GM23338 (cell line): ENCODE measurements at regions not wholly inside any gene's neighbourhood (a gene's known extent, or its start where the extent isn't known, plus 50 kb on each side); places are given as distances from the start of the nearest gene placed in this dataset.

Experiments
- ATAC-seq: fragments of 200-7000 bp; cut with Tn5 transposase; 3 replicates; pipeline ENCODE4 v1.9.1; 2020
- DNase-seq: peaks from one replicate; pipeline ENCODE4 v3.0.0-alpha.2; 2015; ENCODE audit warnings: low spot score
- H2AFZ ChIP-seq: fragments of 200-600 bp; sonication (generic); 2 replicates; pipeline ENCODE4 v1.8.0; 2016; ENCODE audit warnings: antibody characterized with exemption, mild to moderate bottlenecking, moderate library complexity
- H3F3A ChIP-seq: fragments of 200-600 bp; sonication (generic); replicated peaks from 2 replicates; pipeline ENCODE4 v1.8.0; 2017; ENCODE audit warnings: antibody characterized with exemption, mixed run types, low read depth
- H3K27ac ChIP-seq: fragments of 200-600 bp; sonication (generic); 2 replicates; pipeline ENCODE4 v1.6.1; 2016; ENCODE audit warnings: low read depth
- H3K27me3 ChIP-seq: fragments of 200-600 bp; sonication (generic); 2 replicates; pipeline ENCODE4 v1.8.0; 2016; ENCODE audit warnings: mild to moderate bottlenecking, mixed run types, moderate library complexity; ENCODE audit not compliant: insufficient read depth
- H3K36me3 ChIP-seq: fragments of 200-600 bp; sonication (generic); 2 replicates; pipeline ENCODE4 v1.8.0; 2016; ENCODE audit warnings: mild to moderate bottlenecking; ENCODE audit not compliant: insufficient read depth
- H3K4me1 ChIP-seq: fragments of 200-600 bp; sonication (generic); 2 replicates; pipeline ENCODE4 v1.8.0; 2016; ENCODE audit warnings: mild to moderate bottlenecking, moderate library complexity; ENCODE audit not compliant: insufficient read depth
- H3K4me2 ChIP-seq: fragments of 200-600 bp; sonication (generic); 2 replicates; pipeline ENCODE4 v1.7.1; 2017; ENCODE audit warnings: mixed run types
- H3K4me3 ChIP-seq: fragments of 200-600 bp; sonication (generic); 2 replicates; pipeline ENCODE4 v1.6.1; 2016; ENCODE audit warnings: mixed run types
- H3K79me2 ChIP-seq: fragments of 200-600 bp; sonication (generic); replicated peaks from 2 replicates; pipeline ENCODE4 v1.8.0; 2017; ENCODE audit warnings: mild to moderate bottlenecking; ENCODE audit not compliant: insufficient read depth
- H3K9me2 ChIP-seq: fragments of 200-600 bp; sonication (generic); 2 replicates; pipeline ENCODE4 v1.8.0; 2017; ENCODE audit not compliant: insufficient read depth
- H4K20me1 ChIP-seq: fragments of 200-600 bp; sonication (generic); replicated peaks from 2 replicates; pipeline ENCODE4 v1.8.0; 2017; ENCODE audit warnings: mild to moderate bottlenecking; ENCODE audit not compliant: insufficient read depth
- H3K27ac Mint-ChIP-seq: 2 replicates; pipeline ENCODE4 v1.8.0; 2020; ENCODE audit warnings: inconsistent platforms, mild to moderate bottlenecking, moderate library complexity, mixed read lengths
- H3K27me3 Mint-ChIP-seq: 3 replicates; pipeline ENCODE4 v1.8.0; 2022; ENCODE audit warnings: low read depth, mild to moderate bottlenecking, moderate library complexity, mixed read lengths, inconsistent platforms; ENCODE audit not compliant: insufficient read depth, poor library complexity
- H3K36me3 Mint-ChIP-seq: 3 replicates; pipeline ENCODE4 v1.8.0; 2021; ENCODE audit warnings: low read depth, mild to moderate bottlenecking, inconsistent platforms, moderate library complexity, mixed read lengths
- H3K4me1 Mint-ChIP-seq: 3 replicates; pipeline ENCODE4 v1.8.0; 2020; ENCODE audit warnings: mild to moderate bottlenecking, inconsistent platforms, mixed read lengths
- H3K4me3 Mint-ChIP-seq: 3 replicates; pipeline ENCODE4 v1.8.0; 2021; ENCODE audit warnings: moderate library complexity, mild to moderate bottlenecking, inconsistent platforms, mixed read lengths
- H3K9me3 Mint-ChIP-seq: 3 replicates; pipeline ENCODE4 v1.8.0; 2020; ENCODE audit warnings: moderate library complexity, mild to moderate bottlenecking, inconsistent platforms, mixed read lengths
- CREB1 ChIP-seq: fragments of 250-450 bp; sonication (Bioruptor Pico); IDR thresholded peaks from 2 replicates; pipeline ENCODE4 v1.5.0; 2020; ENCODE audit warnings: low read depth, mild to moderate bottlenecking, moderate library complexity
- EZH2 ChIP-seq: fragments of 200-600 bp; sonication (generic); IDR thresholded peaks from one replicate; pipeline ENCODE4 v1.8.0; 2017; ENCODE audit warnings: antibody characterized with exemption, mild to moderate bottlenecking, low read depth; ENCODE audit not compliant: unreplicated experiment
- EZH2phosphoT487 ChIP-seq: fragments of 200-600 bp; sonication (generic); IDR thresholded peaks from one replicate; pipeline ENCODE4 v1.8.1; 2018; ENCODE audit warnings: antibody characterized with exemption; ENCODE audit not compliant: unreplicated experiment
- JUNB ChIP-seq: IDR thresholded peaks from one replicate; pipeline ENCODE4 v1.6.1; 2016; ENCODE audit warnings: antibody characterized with exemption; ENCODE audit not compliant: unreplicated experiment
- NANOG ChIP-seq: IDR thresholded peaks from 2 replicates; pipeline ENCODE4 v1.6.1; 2016; ENCODE audit warnings: antibody characterized with exemption, borderline replicate concordance
- POLR2AphosphoS5 ChIP-seq: IDR thresholded peaks from 2 replicates; pipeline ENCODE4 v1.6.1; 2016; ENCODE audit warnings: antibody characterized with exemption, low read depth
- STAT1 ChIP-seq: IDR thresholded peaks from one replicate; pipeline ENCODE4 v1.6.1; 2016; ENCODE audit warnings: antibody characterized with exemption; ENCODE audit not compliant: unreplicated experiment
- ZNF114 ChIP-seq: fragments of 250-450 bp; sonication (Bioruptor Pico); IDR thresholded peaks from 2 replicates; pipeline ENCODE4 v1.5.0; 2020; ENCODE audit warnings: mild to moderate bottlenecking, moderate library complexity
- ZNF331 ChIP-seq: fragments of 250-450 bp; sonication (Bioruptor Pico); IDR thresholded peaks from 2 replicates; pipeline ENCODE4 v1.5.0; 2020; ENCODE audit warnings: low read depth, mild to moderate bottlenecking, moderate library complexity
- TF ChIP-seq, protein P1 (sequence below): IDR thresholded peaks from one replicate; pipeline ENCODE4 v1.6.1; 2018; ENCODE audit warnings: antibody characterized with exemption; ENCODE audit not compliant: unreplicated experiment
- TF ChIP-seq, protein P2 (sequence below): IDR thresholded peaks from 2 replicates; pipeline ENCODE4 v1.6.1; 2016; ENCODE audit warnings: antibody characterized with exemption
- TF ChIP-seq, protein P3 (sequence below), 2 experiments: fragments of 200-600 bp in 1 of 2; sonication (generic) in 1 of 2; conservative IDR thresholded peaks; 2 replicates each; pipeline versions ENCODE4 v1.5.1 to v1.6.1; 2016 to 2017; ENCODE audit warnings: antibody characterized with exemption in 2 of 2, low read depth in 2 of 2, mild to moderate bottlenecking in 2 of 2, moderate library complexity in 1 of 2
- TF ChIP-seq, protein P4 (sequence below): fragments of 250-450 bp; sonication (Bioruptor Pico); IDR thresholded peaks from 2 replicates; pipeline ENCODE4 v1.5.0; 2020; ENCODE audit warnings: mild to moderate bottlenecking, moderate library complexity

DNA sequence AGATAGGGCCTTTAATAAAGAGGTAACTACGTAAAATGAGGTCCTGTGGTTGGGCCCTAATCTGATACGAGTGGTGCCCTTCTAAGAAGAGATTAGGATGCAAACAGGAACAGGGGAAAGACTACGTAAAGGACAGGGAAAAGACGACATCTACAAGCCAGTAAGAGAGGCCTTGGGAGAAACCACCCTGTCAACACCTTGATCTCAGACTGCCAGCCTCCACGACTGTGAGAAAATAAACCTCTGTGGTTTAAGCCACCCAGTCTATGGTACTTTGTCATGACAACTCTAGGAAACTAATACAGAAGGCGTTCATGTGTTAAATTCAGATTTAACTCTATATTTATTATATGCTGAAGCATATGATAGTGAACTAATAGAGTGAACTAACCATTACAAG, 566.3 kb downstream of the UQCRFS1 start:
- Mint-ChIP-seq H3K27me3 (no peaks in the 10 kb centered on the region), H3K27ac (no peak overlapping the region), H3K4me1 (peaks cover 16% of the 10 kb centered on the region), H3K36me3 (peaks cover 2% of the 10 kb centered on the region; the same call in 1 of the 3 replicates), H3K9me3 (no peaks in the 10 kb centered on the region), H3K4me3 (no peak overlapping the region)
- Histone ChIP-seq H3K4me3 (no peak overlapping the region), H3K4me1 (0 out of 2 replicates have a peak, but pooled peaks cover 4% of the 10 kb centered on the region), H3F3A (no peaks in the 10 kb centered on the region), H3K36me3 (no peaks in the 10 kb centered on the region), H4K20me1 (no peaks in the 10 kb centered on the region), H3K27me3 (no peaks in the 10 kb centered on the region), H3K4me2 (no peak overlapping the region), H2AFZ (no peak overlapping the region), H3K79me2 (no peaks in the 10 kb centered on the region), H3K9me2 (no peaks in the 10 kb centered on the region), H3K27ac (no peak overlapping the region)
- DNase-seq (no peak), ATAC-seq (no peak)
- TF ChIP-seq ZNF114 (CRISPR knock-in tag) (no peak), ZNF331 (no peak), EZH2 (no peak), EZH2phosphoT487 (no peak), STAT1 (no peak), POLR2AphosphoS5 (no peak), CREB1 (CRISPR knock-in tag) (no peak), JUNB (no peak), NANOG (no peak)
- TF ChIP-seq, protein P1, sequence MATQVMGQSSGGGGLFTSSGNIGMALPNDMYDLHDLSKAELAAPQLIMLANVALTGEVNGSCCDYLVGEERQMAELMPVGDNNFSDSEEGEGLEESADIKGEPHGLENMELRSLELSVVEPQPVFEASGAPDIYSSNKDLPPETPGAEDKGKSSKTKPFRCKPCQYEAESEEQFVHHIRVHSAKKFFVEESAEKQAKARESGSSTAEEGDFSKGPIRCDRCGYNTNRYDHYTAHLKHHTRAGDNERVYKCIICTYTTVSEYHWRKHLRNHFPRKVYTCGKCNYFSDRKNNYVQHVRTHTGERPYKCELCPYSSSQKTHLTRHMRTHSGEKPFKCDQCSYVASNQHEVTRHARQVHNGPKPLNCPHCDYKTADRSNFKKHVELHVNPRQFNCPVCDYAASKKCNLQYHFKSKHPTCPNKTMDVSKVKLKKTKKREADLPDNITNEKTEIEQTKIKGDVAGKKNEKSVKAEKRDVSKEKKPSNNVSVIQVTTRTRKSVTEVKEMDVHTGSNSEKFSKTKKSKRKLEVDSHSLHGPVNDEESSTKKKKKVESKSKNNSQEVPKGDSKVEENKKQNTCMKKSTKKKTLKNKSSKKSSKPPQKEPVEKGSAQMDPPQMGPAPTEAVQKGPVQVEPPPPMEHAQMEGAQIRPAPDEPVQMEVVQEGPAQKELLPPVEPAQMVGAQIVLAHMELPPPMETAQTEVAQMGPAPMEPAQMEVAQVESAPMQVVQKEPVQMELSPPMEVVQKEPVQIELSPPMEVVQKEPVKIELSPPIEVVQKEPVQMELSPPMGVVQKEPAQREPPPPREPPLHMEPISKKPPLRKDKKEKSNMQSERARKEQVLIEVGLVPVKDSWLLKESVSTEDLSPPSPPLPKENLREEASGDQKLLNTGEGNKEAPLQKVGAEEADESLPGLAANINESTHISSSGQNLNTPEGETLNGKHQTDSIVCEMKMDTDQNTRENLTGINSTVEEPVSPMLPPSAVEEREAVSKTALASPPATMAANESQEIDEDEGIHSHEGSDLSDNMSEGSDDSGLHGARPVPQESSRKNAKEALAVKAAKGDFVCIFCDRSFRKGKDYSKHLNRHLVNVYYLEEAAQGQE, result no peak
- TF ChIP-seq, protein P2, sequence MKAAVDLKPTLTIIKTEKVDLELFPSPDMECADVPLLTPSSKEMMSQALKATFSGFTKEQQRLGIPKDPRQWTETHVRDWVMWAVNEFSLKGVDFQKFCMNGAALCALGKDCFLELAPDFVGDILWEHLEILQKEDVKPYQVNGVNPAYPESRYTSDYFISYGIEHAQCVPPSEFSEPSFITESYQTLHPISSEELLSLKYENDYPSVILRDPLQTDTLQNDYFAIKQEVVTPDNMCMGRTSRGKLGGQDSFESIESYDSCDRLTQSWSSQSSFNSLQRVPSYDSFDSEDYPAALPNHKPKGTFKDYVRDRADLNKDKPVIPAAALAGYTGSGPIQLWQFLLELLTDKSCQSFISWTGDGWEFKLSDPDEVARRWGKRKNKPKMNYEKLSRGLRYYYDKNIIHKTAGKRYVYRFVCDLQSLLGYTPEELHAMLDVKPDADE, result no peak
- TF ChIP-seq, protein P3, sequence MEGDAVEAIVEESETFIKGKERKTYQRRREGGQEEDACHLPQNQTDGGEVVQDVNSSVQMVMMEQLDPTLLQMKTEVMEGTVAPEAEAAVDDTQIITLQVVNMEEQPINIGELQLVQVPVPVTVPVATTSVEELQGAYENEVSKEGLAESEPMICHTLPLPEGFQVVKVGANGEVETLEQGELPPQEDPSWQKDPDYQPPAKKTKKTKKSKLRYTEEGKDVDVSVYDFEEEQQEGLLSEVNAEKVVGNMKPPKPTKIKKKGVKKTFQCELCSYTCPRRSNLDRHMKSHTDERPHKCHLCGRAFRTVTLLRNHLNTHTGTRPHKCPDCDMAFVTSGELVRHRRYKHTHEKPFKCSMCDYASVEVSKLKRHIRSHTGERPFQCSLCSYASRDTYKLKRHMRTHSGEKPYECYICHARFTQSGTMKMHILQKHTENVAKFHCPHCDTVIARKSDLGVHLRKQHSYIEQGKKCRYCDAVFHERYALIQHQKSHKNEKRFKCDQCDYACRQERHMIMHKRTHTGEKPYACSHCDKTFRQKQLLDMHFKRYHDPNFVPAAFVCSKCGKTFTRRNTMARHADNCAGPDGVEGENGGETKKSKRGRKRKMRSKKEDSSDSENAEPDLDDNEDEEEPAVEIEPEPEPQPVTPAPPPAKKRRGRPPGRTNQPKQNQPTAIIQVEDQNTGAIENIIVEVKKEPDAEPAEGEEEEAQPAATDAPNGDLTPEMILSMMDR (conservative IDR thresholded peaks at IDR 0.05; ENCODE audit: low read depth in 2 of 2), result no peak
- TF ChIP-seq, protein P4, sequence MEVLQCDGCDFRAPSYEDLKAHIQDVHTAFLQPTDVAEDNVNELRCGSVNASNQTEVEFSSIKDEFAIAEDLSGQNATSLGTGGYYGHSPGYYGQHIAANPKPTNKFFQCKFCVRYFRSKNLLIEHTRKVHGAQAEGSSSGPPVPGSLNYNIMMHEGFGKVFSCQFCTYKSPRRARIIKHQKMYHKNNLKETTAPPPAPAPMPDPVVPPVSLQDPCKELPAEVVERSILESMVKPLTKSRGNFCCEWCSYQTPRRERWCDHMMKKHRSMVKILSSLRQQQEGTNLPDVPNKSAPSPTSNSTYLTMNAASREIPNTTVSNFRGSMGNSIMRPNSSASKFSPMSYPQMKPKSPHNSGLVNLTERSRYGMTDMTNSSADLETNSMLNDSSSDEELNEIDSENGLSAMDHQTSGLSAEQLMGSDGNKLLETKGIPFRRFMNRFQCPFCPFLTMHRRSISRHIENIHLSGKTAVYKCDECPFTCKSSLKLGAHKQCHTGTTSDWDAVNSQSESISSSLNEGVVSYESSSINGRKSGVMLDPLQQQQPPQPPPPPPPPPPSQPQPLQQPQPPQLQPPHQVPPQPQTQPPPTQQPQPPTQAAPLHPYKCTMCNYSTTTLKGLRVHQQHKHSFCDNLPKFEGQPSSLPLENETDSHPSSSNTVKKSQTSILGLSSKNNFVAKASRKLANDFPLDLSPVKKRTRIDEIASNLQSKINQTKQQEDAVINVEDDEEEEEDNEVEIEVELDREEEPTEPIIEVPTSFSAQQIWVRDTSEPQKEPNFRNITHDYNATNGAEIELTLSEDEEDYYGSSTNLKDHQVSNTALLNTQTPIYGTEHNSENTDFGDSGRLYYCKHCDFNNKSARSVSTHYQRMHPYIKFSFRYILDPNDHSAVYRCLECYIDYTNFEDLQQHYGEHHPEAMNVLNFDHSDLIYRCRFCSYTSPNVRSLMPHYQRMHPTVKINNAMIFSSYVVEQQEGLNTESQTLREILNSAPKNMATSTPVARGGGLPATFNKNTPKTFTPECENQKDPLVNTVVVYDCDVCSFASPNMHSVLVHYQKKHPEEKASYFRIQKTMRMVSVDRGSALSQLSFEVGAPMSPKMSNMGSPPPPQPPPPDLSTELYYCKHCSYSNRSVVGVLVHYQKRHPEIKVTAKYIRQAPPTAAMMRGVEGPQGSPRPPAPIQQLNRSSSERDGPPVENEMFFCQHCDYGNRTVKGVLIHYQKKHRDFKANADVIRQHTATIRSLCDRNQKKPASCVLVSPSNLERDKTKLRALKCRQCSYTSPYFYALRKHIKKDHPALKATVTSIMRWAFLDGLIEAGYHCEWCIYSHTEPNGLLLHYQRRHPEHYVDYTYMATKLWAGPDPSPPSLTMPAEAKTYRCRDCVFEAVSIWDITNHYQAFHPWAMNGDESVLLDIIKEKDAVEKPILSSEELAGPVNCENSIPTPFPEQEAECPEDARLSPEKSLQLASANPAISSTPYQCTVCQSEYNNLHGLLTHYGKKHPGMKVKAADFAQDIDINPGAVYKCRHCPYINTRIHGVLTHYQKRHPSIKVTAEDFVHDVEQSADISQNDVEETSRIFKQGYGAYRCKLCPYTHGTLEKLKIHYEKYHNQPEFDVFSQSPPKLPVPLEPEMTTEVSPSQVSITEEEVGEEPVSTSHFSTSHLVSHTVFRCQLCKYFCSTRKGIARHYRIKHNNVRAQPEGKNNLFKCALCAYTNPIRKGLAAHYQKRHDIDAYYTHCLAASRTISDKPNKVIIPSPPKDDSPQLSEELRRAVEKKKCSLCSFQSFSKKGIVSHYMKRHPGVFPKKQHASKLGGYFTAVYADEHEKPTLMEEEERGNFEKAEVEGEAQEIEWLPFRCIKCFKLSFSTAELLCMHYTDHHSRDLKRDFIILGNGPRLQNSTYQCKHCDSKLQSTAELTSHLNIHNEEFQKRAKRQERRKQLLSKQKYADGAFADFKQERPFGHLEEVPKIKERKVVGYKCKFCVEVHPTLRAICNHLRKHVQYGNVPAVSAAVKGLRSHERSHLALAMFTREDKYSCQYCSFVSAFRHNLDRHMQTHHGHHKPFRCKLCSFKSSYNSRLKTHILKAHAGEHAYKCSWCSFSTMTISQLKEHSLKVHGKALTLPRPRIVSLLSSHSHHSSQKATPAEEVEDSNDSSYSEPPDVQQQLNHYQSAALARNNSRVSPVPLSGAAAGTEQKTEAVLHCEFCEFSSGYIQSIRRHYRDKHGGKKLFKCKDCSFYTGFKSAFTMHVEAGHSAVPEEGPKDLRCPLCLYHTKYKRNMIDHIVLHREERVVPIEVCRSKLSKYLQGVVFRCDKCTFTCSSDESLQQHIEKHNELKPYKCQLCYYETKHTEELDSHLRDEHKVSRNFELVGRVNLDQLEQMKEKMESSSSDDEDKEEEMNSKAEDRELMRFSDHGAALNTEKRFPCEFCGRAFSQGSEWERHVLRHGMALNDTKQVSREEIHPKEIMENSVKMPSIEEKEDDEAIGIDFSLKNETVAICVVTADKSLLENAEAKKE (CRISPR knock-in tag), result no peak
